GM21528 (cell line): ENCODE measurements at regions not wholly inside any gene's neighbourhood (a gene's known extent, or its start where the extent isn't known, plus 50 kb on each side); places are given as distances from the start of the nearest gene placed in this dataset.
"Not testable (repeated sequence)": the region's sequence is repeated elsewhere in the genome, so short reads cannot be mapped to it uniquely, and the experiment has no call there.

Experiments
- ATAC-seq: cut with Tn5 transposase; IDR thresholded peaks from one replicate; pipeline ENCODE4 v1.9.1; 2021; ENCODE audit warnings: mild to moderate bottlenecking, moderate library complexity; ENCODE audit not compliant: unreplicated experiment, low FRiP score

DNA sequence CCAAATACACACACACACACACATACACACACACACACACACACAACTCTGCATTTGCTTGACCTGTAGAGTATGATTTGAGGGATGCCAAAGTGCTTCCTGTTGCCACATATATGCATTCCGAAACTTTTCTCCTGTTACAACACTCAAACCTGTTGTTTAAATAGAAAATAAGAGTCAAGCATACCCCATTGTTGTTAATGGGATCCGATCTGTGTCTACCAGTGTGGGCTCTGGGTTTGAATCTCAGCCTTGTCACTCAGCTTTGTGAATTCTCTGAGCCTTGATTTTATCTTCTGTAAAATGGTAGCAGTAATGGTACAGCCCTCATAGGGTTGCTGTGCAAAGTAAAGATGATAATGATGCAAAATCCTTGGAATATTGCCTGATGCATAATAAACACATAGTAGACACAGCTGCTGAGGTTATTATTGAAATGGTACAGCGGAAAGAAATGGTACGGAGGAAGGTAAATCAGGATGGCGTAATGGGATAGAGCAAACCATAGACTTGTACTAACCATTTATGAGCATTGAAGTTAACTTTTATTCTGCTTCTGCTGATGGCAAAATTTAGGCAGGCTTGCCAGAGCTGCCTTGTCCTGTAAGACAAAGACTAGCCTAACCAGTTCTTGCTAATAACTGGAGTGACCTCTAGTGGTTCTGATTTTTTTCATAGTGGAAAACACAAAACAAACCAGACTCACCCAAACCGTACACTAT, 113.5 kb upstream of the PHACTR1 start:
- no peak for ATAC-seq

- ATAC-seq = no peak
Measured at GRCh38 chr6:12603673-12604049, 112.9 kb upstream of the PHACTR1 start.

DNA sequence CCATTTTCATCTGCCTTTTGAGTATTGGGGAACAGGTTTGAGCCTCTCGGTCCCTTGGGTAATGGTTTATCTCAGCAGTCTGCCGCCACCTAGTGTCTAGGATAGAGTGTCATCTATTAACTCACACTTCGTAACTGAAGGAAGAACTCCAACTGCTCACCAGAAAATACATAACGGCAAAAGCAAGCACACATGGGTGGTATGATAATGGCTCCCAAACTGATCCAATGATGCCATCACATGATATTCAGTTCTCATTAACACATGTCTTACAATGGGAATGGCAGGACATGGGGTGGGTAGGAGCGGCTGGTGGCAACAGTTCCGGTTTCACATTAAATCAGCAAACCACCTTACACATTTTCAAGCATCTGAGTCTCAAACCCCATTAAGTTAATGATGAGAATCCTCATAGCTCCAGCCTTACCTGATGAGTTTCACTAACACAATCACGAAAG, 110.7 kb upstream of the PHACTR1 start:
- ATAC-seq = peak; percentile 49

DNA sequence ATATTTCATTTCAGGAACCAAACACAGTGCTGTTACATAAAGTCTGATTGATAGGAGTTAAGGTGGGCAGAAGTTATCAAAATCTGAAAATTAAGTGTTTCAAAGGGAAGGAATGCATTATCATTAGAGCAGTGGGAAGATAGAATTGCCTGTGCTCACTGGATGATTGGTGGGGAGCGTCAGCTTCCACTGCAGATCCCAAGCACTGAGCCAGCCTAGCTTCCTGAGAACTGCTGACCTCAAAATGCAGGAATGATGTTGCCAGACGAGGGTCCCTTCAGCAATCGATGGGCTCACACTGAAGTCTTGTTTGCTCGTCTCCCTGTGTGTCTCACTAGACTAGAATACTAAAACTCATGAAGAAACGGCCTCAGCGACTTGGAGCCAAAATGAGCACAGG, 110.0 kb upstream of the PHACTR1 start:
- ATAC-seq = no peak

DNA sequence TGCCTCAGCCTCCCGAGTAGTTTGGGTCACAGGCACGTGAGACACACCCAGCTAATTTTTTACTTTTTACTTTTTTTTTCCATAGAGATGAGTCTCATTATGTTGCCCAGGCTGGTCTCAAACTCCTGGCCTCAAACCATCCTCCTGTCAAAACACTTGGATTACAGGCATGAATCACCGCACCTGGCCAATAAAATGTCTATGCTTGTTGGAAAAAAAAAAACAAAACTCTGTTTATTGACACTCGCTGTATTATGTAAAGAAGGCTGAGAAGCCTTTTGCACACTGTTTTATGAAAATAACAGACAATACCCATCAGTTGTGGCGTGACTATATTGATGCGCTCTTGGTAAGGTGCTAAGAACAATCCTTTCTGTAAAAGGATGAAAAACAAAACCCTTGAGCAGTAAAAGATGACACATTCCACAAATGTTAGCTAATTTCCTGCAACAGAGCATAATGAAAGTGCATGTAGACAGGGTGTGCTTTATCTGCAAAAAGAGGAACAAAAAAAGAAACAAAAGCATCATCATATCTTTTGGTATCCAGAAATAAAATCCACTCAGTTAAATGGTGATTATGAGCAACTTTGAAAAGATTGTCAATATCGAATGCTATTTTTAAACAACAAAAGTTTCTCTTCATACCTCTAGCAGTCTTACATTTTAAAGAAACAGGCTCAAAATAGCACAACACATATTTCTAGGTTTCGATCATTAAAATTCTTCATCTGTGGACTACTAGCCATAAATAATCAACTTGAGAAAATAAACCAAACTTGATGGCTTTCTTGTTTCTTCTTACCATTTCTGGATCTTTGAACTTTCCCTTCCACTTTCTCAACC, 108.3 kb upstream of the PHACTR1 start:
- peak; percentile 67 for ATAC-seq

GRCh38 chr6:12608874-12609273, 107.7 kb upstream of the PHACTR1 start:
- peak; percentile 32 for ATAC-seq

DNA sequence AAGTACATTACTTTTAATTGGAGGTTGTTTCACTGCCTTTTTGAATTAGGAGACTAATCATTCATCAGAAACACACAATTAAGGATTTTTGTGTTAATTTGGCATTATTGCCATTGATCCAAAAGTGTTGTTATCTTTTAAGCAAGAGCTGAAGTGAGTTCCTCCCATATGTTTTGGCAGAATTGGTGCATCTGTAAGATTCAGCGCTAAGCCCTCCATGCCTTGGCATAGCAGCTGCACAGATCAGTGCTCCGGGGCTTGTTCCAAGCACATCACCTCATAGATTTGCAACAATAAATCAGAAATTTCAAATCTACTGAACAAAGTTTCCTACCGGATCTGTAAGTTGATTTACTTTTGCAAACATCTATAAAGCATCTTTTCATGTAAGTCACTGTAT, 106.8 kb upstream of the PHACTR1 start:
- ATAC-seq = no peak

- no peak for ATAC-seq
Measured at GRCh38 chr6:12610862-12611261, 105.7 kb upstream of the PHACTR1 start.

- no peak for ATAC-seq
Measured at GRCh38 chr6:12613811-12614210, 102.8 kb upstream of the PHACTR1 start.

GRCh38 chr6:12614456-12614855, 102.1 kb upstream of the PHACTR1 start:
- no peak for ATAC-seq

DNA sequence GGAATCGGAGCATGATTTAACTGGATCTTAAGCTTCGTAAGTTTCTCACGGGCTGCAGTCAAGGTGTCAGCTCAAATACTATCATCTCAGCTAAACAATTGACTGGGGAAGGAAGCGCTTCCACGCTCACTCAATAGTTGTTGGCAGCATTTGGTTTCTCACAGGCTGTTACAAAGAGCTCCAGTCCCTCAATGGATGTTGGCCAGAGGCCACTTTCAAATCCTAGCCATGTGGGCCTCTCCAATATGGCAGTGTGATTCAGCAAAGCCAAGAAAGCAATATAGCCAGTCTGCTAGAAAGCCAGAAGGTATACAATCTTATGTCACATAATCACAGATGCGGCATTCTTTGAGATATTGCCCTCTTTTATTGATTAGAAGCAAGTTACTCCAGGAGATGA, 98.3 kb upstream of the PHACTR1 start:
- no peak for ATAC-seq

- no peak for ATAC-seq
Measured at GRCh38 chr6:12621754-12622153, 94.8 kb upstream of the PHACTR1 start.

GRCh38 chr6:12622566-12622965, 94.0 kb upstream of the PHACTR1 start:
- ATAC-seq = no peak

DNA sequence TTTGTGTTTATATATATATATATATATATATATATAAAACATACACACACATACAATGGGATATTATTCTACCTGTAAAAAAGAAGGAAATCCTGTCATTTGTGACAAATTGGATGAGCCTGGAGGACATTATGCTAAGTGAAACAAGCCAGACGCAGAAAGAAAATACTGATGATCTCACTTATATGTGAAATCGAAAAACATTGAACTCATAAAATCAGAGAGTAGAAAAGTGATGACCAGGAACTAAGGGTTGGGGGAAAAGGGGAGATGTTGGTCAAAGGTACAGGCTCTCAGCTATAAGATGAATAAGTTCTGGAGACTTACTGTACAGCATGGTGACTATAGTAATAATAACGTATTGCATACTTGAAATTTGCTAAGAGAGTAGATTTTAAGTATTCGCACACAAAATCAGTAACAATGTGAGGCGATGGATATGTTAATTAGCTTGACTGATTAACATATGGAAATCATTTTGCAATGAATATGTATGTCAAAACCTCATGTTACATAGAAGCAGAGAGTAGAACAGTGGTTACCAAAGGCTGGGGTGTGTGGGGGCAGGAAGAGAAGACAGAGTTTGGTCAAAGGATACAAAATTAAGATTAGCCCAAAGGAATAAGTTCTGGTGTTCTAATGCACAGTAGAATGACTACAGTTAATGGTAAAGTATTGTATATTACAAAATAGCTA, 92.3 kb upstream of the PHACTR1 start:
- ATAC-seq = no peak

DNA sequence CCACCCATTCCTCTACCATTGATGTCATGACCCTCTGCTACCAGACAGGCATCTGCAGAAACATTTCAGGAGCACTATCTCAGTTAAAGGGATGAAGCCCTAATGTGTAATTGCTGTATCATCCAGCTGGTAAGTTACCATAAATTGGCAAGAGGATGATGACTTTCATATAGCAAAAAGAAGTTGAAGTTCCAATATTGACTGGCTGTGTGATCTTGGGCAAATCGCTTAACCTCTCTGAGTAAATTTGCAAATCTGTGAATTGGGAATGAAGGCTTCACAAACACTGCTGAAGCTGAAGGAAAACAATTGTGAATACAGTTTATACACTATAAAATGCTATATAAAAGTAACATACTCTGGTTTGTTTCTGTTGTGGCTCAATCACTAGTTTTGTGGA, 89.5 kb upstream of the PHACTR1 start:
- no peak for ATAC-seq

- no peak for ATAC-seq
Measured at GRCh38 chr6:12628327-12628726, 88.2 kb upstream of the PHACTR1 start.

DNA sequence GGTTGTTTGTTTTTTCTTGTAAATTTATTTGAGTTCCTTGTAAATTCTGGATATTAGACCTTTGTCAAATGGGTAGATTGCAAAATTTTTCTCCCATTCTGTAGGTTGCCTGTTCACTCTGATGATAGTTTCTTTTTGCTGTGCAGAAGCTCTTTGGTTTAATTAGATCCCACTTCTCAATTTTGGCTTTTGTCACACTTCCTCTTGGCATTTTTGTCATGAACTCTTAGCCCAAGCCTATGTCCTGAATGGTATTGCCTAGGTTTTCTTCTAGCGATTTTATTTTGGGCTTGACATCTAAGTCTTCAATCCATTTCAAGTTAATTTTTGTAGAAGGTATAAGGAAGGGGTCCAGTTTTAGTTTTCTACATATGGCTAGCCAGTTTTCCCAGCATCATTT, 82.8 kb upstream of the PHACTR1 start:
- not testable (repeated sequence) for ATAC-seq

DNA sequence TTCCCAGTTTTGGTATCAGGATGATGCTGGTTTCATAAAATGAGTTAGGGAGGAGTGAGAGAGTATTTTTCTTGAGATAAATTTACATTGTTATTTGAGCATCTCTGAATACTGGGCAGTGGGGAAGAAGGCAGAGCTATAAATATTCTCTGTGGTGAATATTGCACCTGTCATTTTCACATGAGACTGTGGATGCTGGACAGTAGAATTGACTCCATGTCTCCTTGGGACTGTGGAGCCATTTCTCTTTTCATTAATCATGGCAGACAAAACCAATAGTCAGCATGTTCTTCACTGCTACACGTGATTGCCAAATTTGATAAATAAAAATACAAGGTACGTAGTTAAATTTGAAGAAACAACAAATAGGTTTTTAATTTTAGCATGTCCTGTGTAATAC, 81.2 kb upstream of the PHACTR1 start:
- ATAC-seq = no peak

DNA sequence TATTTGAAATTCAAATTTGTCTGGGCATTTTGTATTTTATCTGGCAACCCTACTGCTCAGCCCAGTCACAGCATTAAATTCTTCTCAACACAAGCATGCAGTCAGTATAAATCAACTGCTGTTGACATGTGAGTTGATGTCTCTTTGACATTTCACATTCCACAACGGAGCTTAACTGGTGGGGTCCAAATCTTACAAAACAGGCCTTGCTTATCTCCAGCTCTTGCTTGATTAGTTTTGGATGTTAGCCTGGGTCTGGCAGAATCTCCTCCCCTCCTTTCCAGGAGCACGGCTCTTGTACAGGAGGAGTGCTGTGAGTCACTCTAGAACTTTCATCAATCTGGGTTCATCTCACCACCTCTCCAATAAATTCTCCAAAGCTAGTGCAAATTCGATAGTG, 80.8 kb upstream of the PHACTR1 start:
- ATAC-seq = no peak

DNA sequence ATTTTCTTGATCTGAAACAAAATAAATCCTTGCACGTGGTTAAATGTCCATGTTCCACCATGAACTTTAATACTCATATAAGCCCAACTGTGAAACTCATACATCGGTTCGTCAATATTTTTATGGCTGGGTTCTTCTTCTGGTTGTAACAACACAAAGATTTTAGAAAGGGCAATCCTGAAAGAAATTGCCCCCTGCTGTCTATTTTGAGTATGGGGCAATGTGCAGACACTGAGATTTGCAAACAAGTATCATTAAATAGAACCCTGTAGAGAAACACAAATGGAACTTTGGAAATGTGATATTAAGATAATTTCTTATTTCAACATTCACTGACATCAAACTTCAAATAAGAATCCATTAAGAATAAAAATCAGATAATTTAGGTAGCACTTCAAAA, 80.2 kb upstream of the PHACTR1 start:
- no peak for ATAC-seq

- peak; percentile 73 for ATAC-seq
Measured at GRCh38 chr6:12637960-12638641, 78.5 kb upstream of the PHACTR1 start.
